ENCODE measurements at regions not wholly inside any gene's neighbourhood (a gene's known extent, or its start where the extent isn't known, plus 50 kb on each side); places are given as distances from the start of the nearest gene placed in this dataset.

- DNase-seq = no peak
These were observed 97.2 kb downstream of the TRIM36 start for GRCh38 chr5:115072266-115073064.

DNA sequence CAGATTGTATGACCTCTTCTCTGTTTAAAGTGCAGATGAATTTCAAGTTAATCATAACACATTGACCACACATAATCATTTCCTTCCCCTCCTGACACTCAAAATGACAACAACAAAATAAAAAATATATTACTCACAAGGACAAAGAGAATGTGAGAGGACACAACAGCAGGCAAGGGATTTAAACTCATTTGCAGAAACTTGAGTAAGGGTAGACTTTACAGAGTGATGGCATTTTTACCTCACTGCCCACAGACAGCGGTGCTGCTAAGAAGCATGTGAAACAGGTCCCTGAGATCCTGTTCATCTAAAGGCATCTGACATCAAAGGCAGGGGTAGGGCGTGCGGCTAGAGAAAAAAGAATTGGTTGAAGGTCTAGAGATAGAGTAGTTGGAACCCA lies 99.0 kb downstream of the TRIM36 start:
- no peak for DNase-seq

DNA sequence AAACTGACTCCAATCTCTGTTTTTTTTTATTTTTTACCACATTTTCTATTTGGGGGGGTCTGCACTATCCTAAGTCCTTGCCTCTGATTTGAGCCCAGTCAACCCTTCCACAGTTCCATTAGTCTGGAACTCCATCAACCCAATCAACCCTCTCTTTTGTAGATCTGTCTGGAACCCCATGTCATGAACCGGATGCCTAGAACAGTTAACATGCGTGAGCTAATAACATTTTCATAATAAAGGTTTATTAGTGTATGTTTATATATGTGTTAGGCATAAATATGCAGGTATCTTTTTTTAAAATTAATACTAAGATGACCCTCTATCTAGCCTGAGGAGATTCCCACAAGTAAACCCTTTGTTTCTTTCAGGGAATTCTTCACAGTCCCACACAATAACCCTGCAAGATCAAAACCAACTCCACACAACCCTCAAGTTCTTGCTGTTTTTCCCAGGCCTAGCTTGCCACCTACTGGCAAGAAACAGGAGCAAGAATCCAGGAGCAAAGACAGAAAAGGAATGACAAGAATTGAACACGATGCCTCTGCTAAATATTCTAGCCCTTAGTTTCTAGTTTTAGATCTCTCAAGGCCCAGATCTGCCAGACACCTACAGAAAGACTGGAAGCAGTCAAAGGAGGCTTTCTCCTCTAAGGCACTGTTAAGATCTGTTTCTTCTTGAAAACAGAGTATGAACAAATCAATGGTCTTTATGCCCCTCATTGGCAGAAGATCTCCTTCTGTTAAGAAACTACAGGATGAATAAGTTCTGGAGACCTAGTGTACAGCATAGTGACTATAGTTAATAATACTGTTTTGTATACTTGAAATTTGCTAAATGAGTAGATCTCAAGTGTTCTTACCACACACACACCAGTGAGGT lies 100.4 kb downstream of the TRIM36 start:
- peak; percentile 56 for DNase-seq

DNA sequence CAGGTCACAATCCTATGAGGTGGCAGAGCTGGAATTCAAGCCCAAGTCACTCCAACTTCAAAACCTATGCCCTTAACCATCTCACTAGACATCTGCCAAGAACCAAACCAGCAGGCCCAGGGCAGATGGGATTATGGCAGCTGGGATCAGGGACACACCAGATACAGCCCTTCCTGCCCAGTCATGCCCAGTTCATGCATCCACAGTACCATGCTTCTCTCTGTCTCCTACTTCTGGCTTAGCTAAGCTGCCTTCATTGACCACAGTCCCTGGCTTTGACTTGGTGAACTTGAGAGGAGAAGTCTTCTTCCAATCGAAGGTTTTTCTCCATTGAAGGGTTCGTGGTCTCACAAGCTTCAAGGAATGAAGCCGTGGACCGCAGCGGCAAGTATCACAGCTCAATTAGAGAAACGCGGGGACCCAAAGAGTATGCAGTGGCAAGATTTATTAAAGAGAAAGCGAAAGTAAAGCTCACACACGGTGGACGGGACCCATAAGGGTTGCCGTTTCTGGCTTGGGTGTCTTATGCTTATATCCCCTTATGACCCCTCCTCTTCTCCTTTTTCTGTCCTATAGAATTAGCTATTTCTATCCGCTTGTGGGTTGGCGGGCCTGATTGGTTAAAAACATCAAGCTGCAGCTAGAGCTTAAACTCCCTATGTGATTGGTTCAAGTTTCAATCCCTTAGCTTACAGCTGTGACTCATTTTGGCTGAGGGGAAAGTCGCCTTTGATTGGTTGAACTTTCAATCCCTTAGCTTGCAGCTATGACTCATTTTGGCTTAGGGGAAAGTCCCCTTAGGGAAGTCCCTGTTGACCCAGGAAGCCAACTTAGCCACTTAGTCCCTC lies 101.2 kb downstream of the TRIM36 start:
- peak; percentile 25 for DNase-seq

- DNase-seq = no peak
These were observed 105.3 kb downstream of the TRIM36 start for GRCh38 chr5:115064380-115064779.

DNA sequence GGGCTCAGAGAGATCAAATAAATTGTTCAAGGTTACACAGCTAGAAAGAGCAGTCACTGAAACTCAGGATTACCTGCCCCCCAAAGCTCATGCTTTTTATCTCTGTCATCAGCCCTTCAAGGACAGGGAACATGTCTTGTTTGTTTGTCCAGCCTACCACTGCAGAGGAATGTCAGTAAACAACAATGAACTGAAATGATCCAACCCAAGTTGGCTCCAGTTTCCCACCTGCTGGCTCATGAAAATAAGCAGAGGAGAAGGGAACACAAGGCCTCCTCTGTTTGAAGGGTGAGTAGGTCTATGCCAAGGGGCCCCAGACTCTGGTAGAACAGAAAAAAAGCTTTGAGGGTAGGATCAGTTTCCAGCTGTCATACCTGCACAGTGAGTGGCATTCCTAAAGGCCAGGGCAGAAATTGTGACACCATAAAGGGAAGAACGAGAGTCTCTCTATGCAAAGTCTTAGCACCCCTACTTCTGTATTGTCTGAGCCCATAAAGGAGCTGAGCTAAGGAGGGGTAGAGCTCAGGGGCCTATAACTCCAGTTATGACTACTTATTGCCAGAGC lies 115.2 kb downstream of the TRIM36 start:
- no peak for DNase-seq

DNA sequence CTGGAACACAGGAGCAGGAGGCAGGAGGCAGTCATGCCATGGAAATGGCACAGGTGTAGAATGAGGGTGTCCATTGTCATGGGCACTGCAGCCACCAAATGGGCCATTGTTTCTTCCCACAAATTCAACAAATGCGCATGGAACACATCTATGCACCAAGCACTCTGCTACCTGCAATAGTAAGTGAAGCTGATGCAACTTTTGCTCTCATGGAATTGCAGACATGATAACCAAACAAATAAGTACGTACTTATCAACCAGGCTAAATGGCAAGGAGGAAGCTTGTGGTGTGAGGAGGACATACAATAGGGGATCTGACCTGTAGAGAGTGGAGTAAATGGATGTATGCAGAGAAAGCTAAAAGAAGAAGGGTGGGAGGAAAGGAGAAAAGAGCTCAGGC lies 116.8 kb downstream of the TRIM36 start:
- DNase-seq = no peak

DNA sequence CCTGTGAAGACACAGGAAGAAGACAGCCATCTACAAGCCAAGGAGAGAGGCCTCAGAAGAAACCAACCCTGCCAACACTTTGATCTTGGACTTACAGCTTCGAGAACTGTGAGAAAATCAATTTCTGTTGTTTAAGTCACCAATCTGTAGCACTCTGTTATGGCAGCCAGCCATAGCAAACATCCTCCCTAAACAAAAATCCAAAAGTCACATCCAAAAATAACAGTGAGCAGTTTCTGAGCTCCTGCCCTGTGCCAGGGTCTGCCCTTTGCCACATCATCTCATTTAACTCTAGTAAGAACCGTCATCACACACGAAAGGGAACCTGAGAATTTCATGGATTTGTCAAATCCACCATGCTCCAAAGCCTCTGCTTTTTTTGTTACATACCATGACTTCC lies 118.8 kb downstream of the TRIM36 start:
- no peak for DNase-seq

DNA sequence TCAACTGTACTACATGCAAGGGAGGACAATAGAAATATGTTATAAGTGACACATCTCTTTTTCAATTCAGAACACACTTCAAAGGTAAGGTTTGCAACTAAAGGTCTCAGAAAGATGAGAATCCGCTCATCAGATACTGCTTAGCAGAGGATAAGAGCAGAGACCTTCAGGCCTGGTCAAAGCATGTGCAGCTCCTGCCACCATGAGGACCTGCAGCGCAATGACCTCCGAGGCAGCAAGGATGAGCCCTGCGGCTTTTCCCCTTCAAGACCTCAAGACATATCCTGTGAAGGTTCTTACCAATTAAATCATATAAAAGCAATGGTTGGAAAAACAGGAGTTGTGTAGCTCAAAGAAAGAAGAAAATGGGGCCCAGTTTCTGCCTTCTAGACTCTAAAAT lies 135.8 kb downstream of the TRIM36 start:
- DNase-seq = no peak

DNA sequence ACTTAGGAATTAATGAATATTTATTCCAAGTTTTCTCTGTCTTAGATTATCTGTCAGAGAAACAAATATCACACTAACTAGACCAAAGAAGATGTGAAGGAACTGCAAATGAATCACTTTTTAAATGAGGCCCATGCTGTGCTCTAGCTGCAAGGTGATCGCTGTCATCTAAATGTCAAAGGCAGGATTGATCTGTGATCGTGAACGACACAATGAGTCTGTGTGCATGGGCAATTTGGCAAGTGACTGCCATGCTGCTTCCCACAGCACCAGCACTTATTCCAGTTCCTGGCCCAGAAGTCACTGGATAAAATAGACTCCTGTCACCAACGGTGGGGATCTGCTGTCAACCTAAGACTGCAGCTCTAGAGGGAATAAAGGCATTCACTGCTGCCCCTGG lies 141.2 kb downstream of the TRIM36 start:
- no peak for DNase-seq

- no peak for DNase-seq
These were observed 144.8 kb downstream of the TRIM36 start for GRCh38 chr5:115024922-115025321.

- DNase-seq = no peak
These were observed 147.4 kb downstream of the TRIM36 start for GRCh38 chr5:115022303-115022702.

GRCh38 chr5:115016646-115017045 lies 153.1 kb downstream of the TRIM36 start:
- no peak for DNase-seq

DNA sequence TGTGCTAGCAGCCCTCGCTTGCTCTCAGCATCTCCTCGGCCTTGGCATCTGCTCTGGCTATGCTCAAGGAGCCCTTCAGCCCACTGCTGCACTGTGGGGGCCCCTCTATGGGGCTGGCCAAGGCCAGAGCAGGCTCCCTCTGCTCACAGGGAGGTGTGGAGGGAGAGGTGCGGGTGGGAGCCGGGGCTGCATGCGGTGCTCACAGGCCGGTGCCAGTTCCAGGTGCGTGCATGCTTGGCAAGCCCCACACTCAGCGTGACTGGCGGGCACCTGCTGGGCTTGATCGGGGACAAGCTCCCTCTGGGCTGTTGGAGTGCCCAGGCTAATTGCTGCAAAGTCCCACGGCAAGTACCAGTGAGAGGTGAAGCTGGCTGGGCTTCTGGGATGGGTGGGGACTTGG lies 170.5 kb downstream of the TRIM36 start:
- DNase-seq = no peak

DNA sequence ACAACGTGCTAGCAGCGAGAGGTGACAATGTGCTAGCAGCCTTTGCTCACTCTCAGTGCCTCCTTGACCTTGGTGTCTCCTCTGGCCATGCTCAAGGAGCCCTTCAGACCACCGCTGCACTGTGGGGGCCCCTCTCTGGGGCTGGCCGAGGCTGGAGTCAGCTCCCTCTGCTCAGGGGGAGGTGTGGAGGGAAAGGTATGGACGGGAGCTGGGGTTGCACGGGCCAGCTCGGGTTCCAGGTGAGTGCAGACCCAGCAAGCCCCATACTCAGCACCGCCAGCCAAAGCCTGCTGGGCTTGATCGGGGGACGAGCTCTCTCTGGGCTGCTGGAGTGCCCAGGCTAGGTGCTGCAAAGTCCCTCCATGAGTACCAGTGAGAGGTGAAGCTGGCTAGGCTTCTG lies 180.2 kb downstream of the TRIM36 start:
- no peak for DNase-seq

- no peak for DNase-seq
These were observed 181.6 kb downstream of the TRIM36 start for GRCh38 chr5:114988096-114988495.

- DNase-seq = no peak
These were observed 184.9 kb downstream of the TRIM36 start for GRCh38 chr5:114984796-114985195.

- DNase-seq = no peak
These were observed 188.6 kb downstream of the TRIM36 start for GRCh38 chr5:114981111-114981510.

DNA sequence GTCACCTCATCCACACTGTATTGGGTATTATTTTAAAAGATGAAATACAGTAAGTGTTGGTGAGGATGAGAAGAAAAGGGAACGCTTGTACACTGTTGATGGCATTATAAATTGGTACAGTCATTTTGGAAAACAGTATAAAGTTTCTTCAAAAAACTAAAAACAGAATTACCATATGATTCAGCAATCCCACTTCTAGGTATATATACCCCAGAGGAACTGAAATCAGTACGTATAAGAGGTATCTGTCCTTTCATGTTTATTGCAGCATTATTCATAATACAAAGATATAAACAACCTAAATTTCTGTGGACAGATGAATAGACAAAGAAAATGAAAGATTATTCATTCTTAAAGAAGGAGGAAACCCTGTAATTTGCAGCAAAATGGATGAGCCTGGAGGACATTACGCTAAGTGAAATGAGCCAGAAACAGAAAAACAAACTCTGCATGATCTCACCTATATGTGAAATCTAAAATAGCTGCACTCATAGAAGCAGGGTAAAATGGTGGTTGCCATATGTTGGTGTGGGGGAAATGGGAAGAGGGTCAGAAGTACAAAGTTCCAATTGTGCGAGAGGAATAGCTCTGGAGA lies 191.6 kb downstream of the TRIM36 start:
- no peak for DNase-seq

GRCh38 chr5:114969482-114969881 lies 200.2 kb downstream of the TRIM36 start:
- DNase-seq = no peak

GRCh38 chr5:114957384-114957783 lies 212.3 kb downstream of the TRIM36 start:
- no peak for DNase-seq

- no peak for DNase-seq
These were observed 216.1 kb downstream of the TRIM36 start for GRCh38 chr5:114953565-114953964.

Data from dermis blood vessel endothelial cell (primary cell).